ENCODE measurements at regions not wholly inside any gene's neighbourhood (a gene's known extent, or its start where the extent isn't known, plus 50 kb on each side); places are given as distances from the start of the nearest gene placed in this dataset.

- H3K14ac ChIP-seq (ENCODE audit: insufficient read length) = no peak overlapping the region
- H3K79me2 ChIP-seq (ENCODE audit: control insufficient read depth in 1 of 2, insufficient read depth in 2 of 2, low read length in 2 of 2) = no peaks in the 10 kb centered on the region
- H3K4me3 ChIP-seq (ENCODE audit: extremely low read depth in 1 of 4, insufficient read depth in 2 of 4, low read depth in 3 of 4, low read length in 4 of 4) = no peak overlapping the region
- no peaks in the 10 kb centered on the region for H3K9me3 ChIP-seq (ENCODE audit: insufficient read depth in 2 of 2, low read depth in 1 of 2, low read length in 1 of 2)
- 100% methylated on average over 1 of the region's 1 CpG; no CpG with 5 or more reads in 1 of the 2 experiments for WGBS, 2 experiments (ENCODE audit: extremely low coverage in 1 of 2, insufficient coverage in 1 of 2, insufficient read length in 1 of 2, insufficient replicate concordance in 2 of 2, low coverage in 1 of 2, low lambda C conversion rate in 2 of 2, missing lambda C conversion rate in 1 of 2)
- no peak overlapping the region for H2BK15ac ChIP-seq (ENCODE audit: low read length)
- no peaks in the 10 kb centered on the region for H3K79me1 ChIP-seq (ENCODE audit: low read depth, low read length)
- H3K27ac ChIP-seq (ENCODE audit: low read depth, low read length) = no peak overlapping the region
- H4K5ac ChIP-seq (ENCODE audit: insufficient read length, low read depth, low read length) = no peak overlapping the region
- H2BK120ac ChIP-seq (replicated peaks; ENCODE audit: low read depth, low read length) = no peak overlapping the region
- H3K56ac ChIP-seq (replicated peaks; ENCODE audit: insufficient read length, low read depth, low read length) = no peak overlapping the region
- H2BK20ac ChIP-seq (ENCODE audit: low read length) = no peak overlapping the region
- no peak overlapping the region for H4K8ac ChIP-seq (ENCODE audit: extremely low read depth, insufficient read depth, low read length)
- no peak overlapping the region for H2AFZ ChIP-seq (ENCODE audit: low read length)
- H3K23ac ChIP-seq (ENCODE audit: insufficient read length) = no peak overlapping the region
- no peak overlapping the region for H3K9ac ChIP-seq (replicated peaks in 1 of 4; ENCODE audit: extremely low read depth in 1 of 4, low read depth in 3 of 4, low read length in 3 of 4)
- no peaks in the 10 kb centered on the region for H3K23me2 ChIP-seq (ENCODE audit: low read depth, low read length)
- no peak overlapping the region for H2BK12ac ChIP-seq (ENCODE audit: low read depth, low read length)
- H4K20me1 ChIP-seq (replicated peaks in 1 of 2; ENCODE audit: control insufficient read depth in 1 of 2, insufficient read depth in 2 of 2, low read length in 2 of 2) = no peaks in the 10 kb centered on the region
- H4K91ac ChIP-seq (replicated peaks; ENCODE audit: insufficient read length, low read length) = no peak overlapping the region
- ChIA-PET POLR2A (ENCODE audit: partially characterized antibody) (no interaction called here), CTCF (ENCODE audit: partially characterized antibody) (interaction anchor here (0.9 kb wide), 1 partner anchor 9 kb away, joined by 4 read pairs; no protein-coding TSS in a partner anchor)
- no peak overlapping the region for H2BK5ac ChIP-seq (ENCODE audit: low read depth, low read length)
- H3K4me2 ChIP-seq (ENCODE audit: insufficient read depth in 1 of 2, low read depth in 2 of 2, low read length in 2 of 2) = no peak overlapping the region
- DNase-seq (ENCODE audit: low read depth in 1 of 2, low spot score in 2 of 2) = no peak
- no peak overlapping the region for H3K18ac ChIP-seq (ENCODE audit: extremely low read depth, low read length)
- H3K4me1 ChIP-seq (replicated peaks in 1 of 4; ENCODE audit: control insufficient read depth in 3 of 4, insufficient read depth in 4 of 4, low read length in 3 of 4) = peaks cover 0 to 2% (median 1%) of the 10 kb centered on the region in 4 experiments; a peak in 3 of 7 replicates
- no peak overlapping the region for H3K4ac ChIP-seq (replicated peaks; ENCODE audit: insufficient read length, low read depth, low read length)
- no peaks in the 10 kb centered on the region for H3K27me3 ChIP-seq (replicated peaks in 1 of 4; ENCODE audit: control insufficient read depth in 3 of 4, extremely low read depth in 1 of 4, insufficient read depth in 3 of 4, low read length in 3 of 4)
- no peaks in the 10 kb centered on the region for H3K36me3 ChIP-seq (ENCODE audit: control insufficient read depth in 2 of 4, insufficient read depth in 4 of 4, low read length in 3 of 4)
- no peak for FAIRE-seq
- H2AK5ac ChIP-seq (ENCODE audit: low read depth, low read length) = no peak overlapping the region
- TF ChIP-seq BCL11A (IDR thresholded peaks at IDR 0.05; ENCODE audit: low read depth in 2 of 2, low read length in 2 of 2) (no peak), CEBPB (IDR thresholded peaks at IDR 0.05; ENCODE audit: low read depth, low read length) (no peak), EGR1 (IDR thresholded peaks at IDR 0.05; ENCODE audit: borderline replicate concordance, low read depth, low read length) (no peak), USF2 (IDR thresholded peaks at IDR 0.05; ENCODE audit: low read length) (no peak), KDM4A (IDR thresholded peaks at IDR 0.05; ENCODE audit: low read depth, low read length, severe bottlenecking) (no peak), BRCA1 (IDR thresholded peaks at IDR 0.05; ENCODE audit: low read depth, low read length) (no peak), SP2 (IDR thresholded peaks at IDR 0.05; ENCODE audit: low read length) (no peak)
Measured at GRCh38 chr18:51527826-51528225, 330.3 kb upstream of the MEX3C start.
